ENCODE measurements at regions not wholly inside any gene's neighbourhood (a gene's known extent, or its start where the extent isn't known, plus 50 kb on each side); places are given as distances from the start of the nearest gene placed in this dataset.
"Not testable (repeated sequence)": the region's sequence is repeated elsewhere in the genome, so short reads cannot be mapped to it uniquely, and the experiment has no call there.

GRCh38 chr13:22893777-22894176 is 287.0 kb upstream of the SGCG start:
- intact Hi-C loops (cut with DNase I; ENCODE audit: low total_unique reads), result no loop called here
- DNase-seq (ENCODE audit: low spot score in 2 of 2), result no peak
- 35 to 40% methylated on average over 2 of the region's 2 CpGs for WGBS, 2 donors
- no peak for TF ChIP-seq POLR2A (IDR thresholded peaks at IDR 0.05)
- TF ChIP-seq, protein P1, sequence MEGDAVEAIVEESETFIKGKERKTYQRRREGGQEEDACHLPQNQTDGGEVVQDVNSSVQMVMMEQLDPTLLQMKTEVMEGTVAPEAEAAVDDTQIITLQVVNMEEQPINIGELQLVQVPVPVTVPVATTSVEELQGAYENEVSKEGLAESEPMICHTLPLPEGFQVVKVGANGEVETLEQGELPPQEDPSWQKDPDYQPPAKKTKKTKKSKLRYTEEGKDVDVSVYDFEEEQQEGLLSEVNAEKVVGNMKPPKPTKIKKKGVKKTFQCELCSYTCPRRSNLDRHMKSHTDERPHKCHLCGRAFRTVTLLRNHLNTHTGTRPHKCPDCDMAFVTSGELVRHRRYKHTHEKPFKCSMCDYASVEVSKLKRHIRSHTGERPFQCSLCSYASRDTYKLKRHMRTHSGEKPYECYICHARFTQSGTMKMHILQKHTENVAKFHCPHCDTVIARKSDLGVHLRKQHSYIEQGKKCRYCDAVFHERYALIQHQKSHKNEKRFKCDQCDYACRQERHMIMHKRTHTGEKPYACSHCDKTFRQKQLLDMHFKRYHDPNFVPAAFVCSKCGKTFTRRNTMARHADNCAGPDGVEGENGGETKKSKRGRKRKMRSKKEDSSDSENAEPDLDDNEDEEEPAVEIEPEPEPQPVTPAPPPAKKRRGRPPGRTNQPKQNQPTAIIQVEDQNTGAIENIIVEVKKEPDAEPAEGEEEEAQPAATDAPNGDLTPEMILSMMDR (IDR thresholded peaks at IDR 0.05), result no peak
- H3K4me3 ChIP-seq (ENCODE audit: low read depth, poor library complexity, severe bottlenecking), result no peak overlapping the region

- no peak overlapping the region for H3K4me3 ChIP-seq (ENCODE audit: low read depth, poor library complexity, severe bottlenecking)
- TF ChIP-seq, protein P1 (IDR thresholded peaks at IDR 0.05), result no peak
- no peak for TF ChIP-seq POLR2A (IDR thresholded peaks at IDR 0.05)
- intact Hi-C loops (cut with DNase I; ENCODE audit: low total_unique reads), result no loop called here
- 91 to 94% methylated on average over 38 to 39 of the region's 39 CpGs for WGBS, 2 donors
- no peak for DNase-seq (ENCODE audit: low spot score in 2 of 2)
Measured at GRCh38 chr13:22897571-22898314, 283.0 kb upstream of the SGCG start.

- WGBS, 2 donors, result 93 to 98% methylated on average over 16 to 17 of the region's 28 CpGs
- H3K4me3 ChIP-seq (ENCODE audit: low read depth, poor library complexity, severe bottlenecking); DNase-seq (ENCODE audit: low spot score in 2 of 2); intact Hi-C loops (cut with DNase I; ENCODE audit: low total_unique reads): not testable (repeated sequence)
Measured at GRCh38 chr13:22900416-22900951, 280.3 kb upstream of the SGCG start.

- DNase-seq (ENCODE audit: low spot score in 2 of 2), result no peak
- TF ChIP-seq POLR2A (IDR thresholded peaks at IDR 0.05), result no peak
- TF ChIP-seq, protein P1 (IDR thresholded peaks at IDR 0.05), result no peak
- intact Hi-C loops (cut with DNase I; ENCODE audit: low total_unique reads), result no loop called here
- H3K4me3 ChIP-seq (ENCODE audit: low read depth, poor library complexity, severe bottlenecking), result no peak overlapping the region
- 86 to 93% methylated on average over 10 of the region's 10 CpGs for WGBS, 2 donors
Measured at GRCh38 chr13:22903301-22903700, 277.5 kb upstream of the SGCG start.

GRCh38 chr13:22903925-22904324 is 276.9 kb upstream of the SGCG start:
- intact Hi-C loops (cut with DNase I; ENCODE audit: low total_unique reads), result no loop called here
- TF ChIP-seq, protein P1 (IDR thresholded peaks at IDR 0.05), result no peak
- no peak for TF ChIP-seq POLR2A (IDR thresholded peaks at IDR 0.05)
- no peak for DNase-seq (ENCODE audit: low spot score in 2 of 2)

DNA sequence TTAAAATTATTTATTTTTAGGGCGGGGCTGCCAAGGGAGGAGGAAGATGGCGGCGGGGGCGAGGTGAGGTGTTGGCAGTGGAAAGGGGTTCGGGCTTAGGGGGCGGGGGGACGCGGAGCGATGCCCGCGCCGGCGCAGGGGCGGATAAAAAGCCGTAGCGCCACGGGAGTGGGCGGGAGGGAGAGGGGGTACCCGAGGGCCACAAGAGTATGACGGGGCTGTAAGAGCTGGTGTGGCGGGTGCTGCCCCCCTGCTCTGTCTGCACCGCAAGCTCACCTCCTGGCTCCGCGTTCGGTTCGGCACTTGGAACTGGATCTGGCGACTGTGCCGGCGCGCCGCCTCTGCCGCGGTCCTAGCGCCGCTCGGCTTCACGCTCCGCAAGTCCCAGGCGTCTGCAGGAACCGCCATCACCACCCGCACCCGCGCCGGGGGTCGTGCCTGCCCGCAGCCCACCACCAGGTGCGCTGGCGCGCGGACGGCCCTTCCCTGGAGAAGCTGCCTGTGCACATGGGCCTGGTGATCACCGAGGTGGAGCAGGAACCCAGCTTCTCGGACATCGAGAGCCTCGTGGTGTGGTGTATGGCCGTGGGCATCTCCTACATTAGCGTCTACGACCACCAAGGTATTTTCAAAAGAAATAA is 265.2 kb upstream of the SGCG start:
- H3K4me3 ChIP-seq (ENCODE audit: low read depth, poor library complexity, severe bottlenecking), result peak overlapping the region; percentile 52
- DNase-seq (ENCODE audit: low spot score in 2 of 2), result peak in 1 of 2 donors; percentile 23
- TF ChIP-seq, protein P1 (IDR thresholded peaks at IDR 0.05), result no peak
- TF ChIP-seq POLR2A (IDR thresholded peaks at IDR 0.05), result no peak
- WGBS, 2 donors, result 0 to 3% methylated on average over 25 to 41 of the region's 58 CpGs
- intact Hi-C loops (cut with DNase I; ENCODE audit: low total_unique reads), result no loop called here

More at GRCh38 chr13:22903925-22904324, 276.9 kb upstream of the SGCG start:
- no peak overlapping the region for H3K4me3 ChIP-seq (ENCODE audit: low read depth, poor library complexity, severe bottlenecking)

DNA sequence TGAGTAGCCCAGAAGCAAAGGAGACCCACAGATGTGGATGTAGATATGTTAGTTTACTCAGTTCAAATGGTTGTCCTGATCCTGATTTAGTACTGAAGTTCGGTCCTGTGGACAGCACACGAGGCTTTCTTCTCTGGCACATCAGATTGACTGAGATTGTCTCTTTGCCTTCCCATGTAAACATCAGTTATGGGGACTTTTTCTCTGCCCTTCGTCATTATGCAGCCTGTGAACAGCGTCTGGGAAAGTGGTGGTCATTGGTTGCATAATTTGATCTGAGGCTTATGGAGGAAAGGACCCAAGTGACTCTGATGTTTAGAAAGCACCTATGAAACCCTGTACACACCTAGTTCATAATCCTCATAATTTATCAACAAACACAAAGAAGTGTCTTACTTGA is 264.5 kb upstream of the SGCG start:
- intact Hi-C loops (cut with DNase I; ENCODE audit: low total_unique reads); DNase-seq (ENCODE audit: low spot score in 2 of 2); H3K4me3 ChIP-seq (ENCODE audit: low read depth, poor library complexity, severe bottlenecking): not testable (repeated sequence)
- WGBS, 2 donors, result 36 to 44% methylated on average over 4 of the region's 4 CpGs

Data from lower leg skin (tissue), 4 donors.